IPS-15b (cell line): ENCODE measurements at regions not wholly inside any gene's neighbourhood (a gene's known extent, or its start where the extent isn't known, plus 50 kb on each side); places are given as distances from the start of the nearest gene placed in this dataset.

Experiments used
- H3K27me3 ChIP-seq: one replicate; pipeline ENCODE4 v1.6.1; 2013; ENCODE audit warnings: low read length; ENCODE audit not compliant: control insufficient read depth, insufficient read depth
- H3K36me3 ChIP-seq: one replicate; pipeline ENCODE4 v1.6.1; 2013; ENCODE audit warnings: low read length; ENCODE audit not compliant: control insufficient read depth, insufficient read depth
- H3K4me1 ChIP-seq: one replicate; pipeline ENCODE4 v1.6.1; 2013; ENCODE audit warnings: mild to moderate bottlenecking, low read length; ENCODE audit not compliant: control insufficient read depth, insufficient read depth
- H3K4me3 ChIP-seq: one replicate; pipeline ENCODE4 v1.5.1; 2013; ENCODE audit warnings: low read depth, low read length
- H3K9ac ChIP-seq: one replicate; pipeline ENCODE4 v1.6.1; 2013; ENCODE audit warnings: low read depth, mild to moderate bottlenecking, low read length
- H3K9me3 ChIP-seq: one replicate; pipeline ENCODE4 v1.6.1; 2013; ENCODE audit warnings: mild to moderate bottlenecking, low read length; ENCODE audit not compliant: control insufficient read depth, insufficient read depth

DNA sequence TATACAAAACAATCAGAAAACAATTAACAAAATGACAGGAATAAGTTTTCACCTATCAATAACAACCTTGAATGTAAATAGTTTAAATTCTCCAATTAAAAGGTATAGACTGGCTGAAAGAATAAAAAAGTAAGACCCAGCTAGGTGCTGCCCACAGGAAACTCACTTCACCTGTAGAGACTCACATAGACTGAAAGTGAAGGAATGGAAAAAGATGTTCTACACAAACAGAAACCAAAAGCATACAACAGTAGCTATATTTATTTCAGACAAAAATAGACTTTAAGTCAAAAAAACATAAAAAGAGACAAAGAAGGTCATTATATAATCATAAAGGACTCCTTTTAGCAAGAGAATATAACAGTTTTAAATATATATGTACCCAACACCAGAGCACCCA is 152.4 kb upstream of the PWP1 start:
- Histone ChIP-seq H3K27me3 (peaks cover 2% of the 10 kb centered on the region), H3K4me3 (no peak overlapping the region), H3K9ac (no peak overlapping the region), H3K4me1 (no peaks in the 10 kb centered on the region), H3K36me3 (no peaks in the 10 kb centered on the region), H3K9me3 (no peaks in the 10 kb centered on the region)

DNA sequence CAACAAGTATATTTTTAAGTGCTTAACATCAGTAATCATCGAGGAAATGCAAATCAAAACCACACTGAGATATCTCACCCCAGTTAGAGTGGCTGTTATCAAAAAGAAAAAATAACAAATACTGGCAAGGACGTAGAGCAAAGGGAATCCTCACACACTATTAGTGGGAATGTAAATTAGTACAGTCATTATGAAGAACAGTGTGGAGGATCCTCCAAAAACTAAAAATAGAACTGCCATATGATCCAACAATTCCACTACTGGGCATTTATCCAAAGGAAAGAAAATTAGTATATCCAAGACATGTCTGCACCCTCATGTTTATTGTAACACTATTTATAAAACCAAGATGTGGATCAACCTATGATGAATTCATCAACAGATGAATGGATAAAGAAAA is 149.0 kb upstream of the PWP1 start:
- Histone ChIP-seq H3K36me3 (no peaks in the 10 kb centered on the region), H3K9ac (no peak overlapping the region), H3K4me3 (no peak overlapping the region), H3K4me1 (no peaks in the 10 kb centered on the region), H3K27me3 (no peaks in the 10 kb centered on the region), H3K9me3 (no peaks in the 10 kb centered on the region)

DNA sequence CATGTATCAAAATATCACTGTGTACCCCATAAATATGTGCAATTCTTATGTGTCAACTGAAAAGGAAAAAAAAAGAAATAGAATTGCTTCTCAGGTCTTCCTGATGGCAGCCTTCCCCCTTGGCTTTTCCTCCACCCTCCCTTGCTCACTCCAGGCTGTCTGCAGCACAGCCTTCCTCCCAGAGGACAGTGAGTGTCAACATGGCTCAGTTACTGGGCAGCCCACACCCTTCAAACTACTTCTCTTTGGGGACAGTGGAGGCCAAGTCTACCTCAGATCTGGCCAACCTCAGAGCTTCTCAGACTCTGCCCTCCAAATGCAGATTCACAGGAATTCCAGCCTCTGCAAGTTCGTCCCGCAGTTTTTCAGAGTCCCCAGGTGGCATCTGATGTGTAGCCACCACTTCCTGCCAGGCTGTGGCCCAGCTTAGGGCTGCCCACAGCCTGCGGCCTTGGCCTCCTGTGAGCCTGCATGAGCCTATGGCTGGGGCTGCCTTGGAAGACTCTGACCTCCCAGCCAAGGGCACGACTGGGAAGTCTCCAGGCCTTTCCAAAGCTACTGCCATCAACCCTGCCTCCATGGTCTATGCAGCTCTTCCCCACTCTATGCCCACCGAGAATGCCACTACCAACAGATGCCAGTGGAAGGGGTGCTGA is 148.0 kb upstream of the PWP1 start:
- no peak overlapping the region for H3K4me3 ChIP-seq
- H3K9me3 ChIP-seq: no peaks in the 10 kb centered on the region
- H3K9ac ChIP-seq: no peak overlapping the region
- no peaks in the 10 kb centered on the region for H3K36me3 ChIP-seq
- H3K27me3 ChIP-seq: no peaks in the 10 kb centered on the region
- H3K4me1 ChIP-seq: no peaks in the 10 kb centered on the region

DNA sequence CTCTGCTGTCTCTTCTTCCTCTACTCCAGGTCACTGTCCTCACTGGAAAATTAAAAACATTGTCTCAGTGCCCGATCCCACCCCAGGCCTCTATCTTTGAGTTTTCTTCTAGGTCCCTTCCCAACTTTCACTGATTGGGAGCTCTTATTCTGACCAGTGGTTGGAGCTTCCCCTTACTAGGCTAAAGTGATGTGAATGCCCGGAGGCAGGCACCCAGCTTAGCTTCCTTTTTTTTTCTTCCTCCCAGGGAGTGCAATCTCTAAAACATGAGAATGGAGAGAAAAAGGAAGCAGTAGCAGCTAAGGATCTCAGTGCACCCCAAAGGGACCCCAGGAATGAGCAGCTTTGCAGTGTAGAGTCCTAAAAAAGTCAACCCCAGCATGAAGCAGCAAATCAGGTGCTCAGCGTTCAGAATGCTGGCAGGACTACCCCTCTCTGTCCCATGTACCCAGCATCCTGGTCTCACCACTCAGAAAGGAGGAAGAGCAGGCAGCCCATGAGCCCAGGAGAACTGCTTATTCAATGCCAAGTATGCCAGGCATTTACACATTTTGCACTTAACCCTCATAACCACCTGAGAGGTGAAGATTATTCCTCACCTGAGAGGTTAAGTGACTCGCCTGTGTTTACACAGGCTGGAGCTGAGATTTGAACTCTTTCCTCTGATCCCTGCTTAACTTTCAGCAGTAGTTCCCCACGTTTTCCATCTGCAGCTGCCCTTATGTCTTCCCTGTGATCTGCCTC is 146.2 kb upstream of the PWP1 start:
- no peak overlapping the region for H3K4me3 ChIP-seq
- H3K9me3 ChIP-seq: no peaks in the 10 kb centered on the region
- no peak overlapping the region for H3K9ac ChIP-seq
- no peaks in the 10 kb centered on the region for H3K27me3 ChIP-seq
- H3K4me1 ChIP-seq: no peaks in the 10 kb centered on the region
- no peaks in the 10 kb centered on the region for H3K36me3 ChIP-seq

DNA sequence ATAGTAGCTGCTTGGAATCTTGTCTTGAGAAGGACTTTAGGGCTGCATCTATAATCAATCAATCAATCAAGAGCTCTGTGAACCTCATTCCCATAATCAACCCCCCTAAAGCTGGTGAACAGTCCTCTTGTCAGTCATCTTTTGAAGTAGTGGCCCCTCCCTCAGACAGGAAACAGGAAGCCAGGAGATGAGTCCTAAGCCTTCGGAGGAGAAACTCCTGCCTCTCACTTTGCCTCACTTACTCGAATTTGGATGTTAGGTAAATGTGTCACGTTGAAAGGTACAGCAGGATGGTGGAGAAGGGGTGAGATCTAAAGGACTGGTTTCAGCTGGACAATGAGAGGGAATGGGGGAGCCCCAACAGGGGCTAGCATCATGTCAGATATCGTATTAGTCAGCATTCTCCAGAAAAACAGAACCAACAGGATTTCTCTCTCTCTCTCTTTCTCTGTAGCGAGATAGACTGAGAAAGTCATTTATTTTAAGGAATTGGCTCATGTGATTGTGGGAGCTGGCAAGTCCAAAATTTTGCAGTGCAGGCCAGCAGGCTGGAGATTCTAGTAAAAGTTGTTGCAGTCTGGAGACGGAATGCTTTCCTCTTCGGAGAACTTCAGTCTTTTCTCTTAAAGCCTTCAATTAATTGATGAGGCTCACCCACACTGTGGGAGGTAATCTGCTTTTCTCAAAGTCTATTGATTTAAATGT is 144.4 kb upstream of the PWP1 start:
- Histone ChIP-seq H3K9me3 (no peaks in the 10 kb centered on the region), H3K36me3 (no peaks in the 10 kb centered on the region), H3K4me1 (no peaks in the 10 kb centered on the region), H3K9ac (no peak overlapping the region), H3K27me3 (no peaks in the 10 kb centered on the region), H3K4me3 (no peak overlapping the region)

DNA sequence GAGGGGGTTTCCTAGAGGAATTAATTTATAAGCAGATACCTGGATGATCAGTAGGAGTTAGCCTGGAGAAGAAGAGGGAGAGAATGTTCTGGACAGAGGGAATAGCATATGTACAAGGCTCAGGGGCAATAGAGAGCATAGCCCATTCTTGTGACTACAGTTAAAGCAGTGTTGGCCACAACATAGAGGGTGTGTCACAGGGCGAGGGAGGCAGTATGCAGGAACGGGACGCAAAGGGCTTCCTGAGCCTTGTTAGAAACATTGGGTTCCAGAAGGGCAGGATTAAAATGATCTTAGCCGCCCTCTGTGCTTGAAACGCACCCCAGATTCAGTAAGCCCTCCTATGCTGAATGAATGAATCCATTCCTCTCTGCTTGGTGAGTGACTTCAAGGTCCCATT is 142.2 kb upstream of the PWP1 start:
- Histone ChIP-seq H3K27me3 (no peaks in the 10 kb centered on the region), H3K9ac (no peak overlapping the region), H3K4me1 (no peaks in the 10 kb centered on the region), H3K36me3 (no peaks in the 10 kb centered on the region), H3K4me3 (no peak overlapping the region), H3K9me3 (no peaks in the 10 kb centered on the region)

DNA sequence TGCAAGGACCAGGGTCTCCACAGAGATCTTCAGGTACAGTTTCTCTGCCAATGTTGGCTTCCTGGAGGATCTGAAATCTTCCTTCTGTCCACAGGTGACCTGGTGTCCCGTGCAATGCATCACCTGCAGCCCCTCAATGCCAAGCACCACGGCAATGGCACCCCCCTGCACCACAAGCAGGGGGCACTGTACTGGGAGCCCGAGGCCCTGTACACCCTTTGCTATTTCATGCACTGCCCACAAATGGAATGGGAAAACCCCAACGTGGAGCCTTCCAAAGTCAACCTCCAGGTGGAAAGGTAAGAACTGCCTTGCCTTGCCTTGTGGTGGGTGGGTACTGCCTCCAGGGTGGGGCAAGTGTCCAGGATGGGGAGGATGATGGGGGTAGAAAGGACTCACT is 141.8 kb upstream of the PWP1 start:
- Histone ChIP-seq H3K4me3 (no peak overlapping the region), H3K9ac (no peak overlapping the region), H3K27me3 (no peaks in the 10 kb centered on the region), H3K4me1 (no peaks in the 10 kb centered on the region), H3K36me3 (no peaks in the 10 kb centered on the region), H3K9me3 (no peaks in the 10 kb centered on the region)

DNA sequence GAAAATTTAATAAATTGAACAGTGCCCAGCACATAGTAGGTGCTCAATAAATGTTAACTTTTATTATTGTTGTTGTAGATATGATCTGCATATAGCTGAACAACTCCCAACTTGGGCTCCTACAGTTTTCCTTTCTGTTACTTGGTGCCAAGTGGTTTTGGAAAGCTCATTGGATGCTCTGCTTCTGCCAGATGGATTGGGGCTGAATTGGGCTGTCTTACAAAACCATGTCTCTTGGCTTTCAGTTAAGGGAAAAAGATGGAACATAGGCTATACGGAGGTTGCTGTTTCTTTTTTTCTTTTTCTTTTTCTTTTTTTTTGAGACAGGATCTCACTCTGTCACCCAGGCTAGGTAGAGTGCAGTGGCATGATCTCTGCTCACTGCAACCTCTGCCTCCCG is 140.7 kb upstream of the PWP1 start:
- H3K9me3 ChIP-seq: no peaks in the 10 kb centered on the region
- no peak overlapping the region for H3K4me3 ChIP-seq
- no peaks in the 10 kb centered on the region for H3K4me1 ChIP-seq
- H3K36me3 ChIP-seq: no peaks in the 10 kb centered on the region
- no peak overlapping the region for H3K9ac ChIP-seq
- no peaks in the 10 kb centered on the region for H3K27me3 ChIP-seq

DNA sequence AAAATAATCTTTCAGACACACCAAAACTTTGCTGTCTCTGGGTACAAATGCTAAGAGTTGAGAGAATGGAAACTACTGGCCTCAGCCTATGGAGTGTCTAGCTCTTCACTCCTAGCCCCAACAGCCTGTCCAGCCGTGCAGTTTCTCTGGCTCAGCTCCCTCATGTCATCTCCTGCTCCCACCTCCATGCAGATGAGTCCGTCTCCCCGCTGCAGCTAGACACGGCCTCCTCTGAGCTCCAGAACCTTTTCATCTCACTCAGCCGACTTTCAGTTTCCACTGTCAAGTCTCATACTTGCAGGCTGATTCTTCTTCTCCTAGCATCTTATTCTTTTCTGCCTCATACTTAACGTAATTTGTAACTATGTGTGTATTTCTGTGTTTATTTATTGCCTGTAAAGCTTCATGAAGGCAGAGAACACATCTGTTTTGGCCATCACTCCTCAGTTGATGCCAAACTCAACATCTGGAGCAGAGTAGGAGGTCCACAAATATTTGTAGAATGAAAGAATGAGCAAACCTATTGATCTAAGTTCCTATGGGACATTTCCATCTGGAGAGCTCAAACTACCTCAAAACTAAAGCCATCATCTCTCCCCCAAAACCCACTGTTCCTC is 139.8 kb upstream of the PWP1 start:
- H3K9ac ChIP-seq: no peak overlapping the region
- H3K36me3 ChIP-seq: no peaks in the 10 kb centered on the region
- H3K4me1 ChIP-seq: no peaks in the 10 kb centered on the region
- H3K4me3 ChIP-seq: no peak overlapping the region
- no peaks in the 10 kb centered on the region for H3K9me3 ChIP-seq
- H3K27me3 ChIP-seq: no peaks in the 10 kb centered on the region

DNA sequence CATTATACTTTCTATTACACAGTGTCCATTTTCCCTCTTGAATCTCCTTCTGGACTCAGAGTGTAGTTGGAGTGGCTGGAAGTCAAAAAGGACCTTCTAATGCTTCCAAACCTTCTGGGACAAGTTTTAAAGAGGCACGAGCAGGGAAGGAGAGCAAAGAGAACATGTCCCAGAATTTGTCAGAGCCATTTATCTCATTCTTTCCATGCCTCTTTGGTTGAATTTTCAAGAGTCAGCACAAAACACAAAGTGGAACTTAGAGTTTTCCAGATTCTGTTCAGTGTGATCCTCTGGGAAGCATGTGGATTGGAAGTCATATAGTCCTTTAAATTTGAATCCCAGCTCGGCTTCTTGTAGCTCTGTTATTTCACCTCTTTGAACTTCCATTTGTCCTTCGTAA is 138.2 kb upstream of the PWP1 start:
- Histone ChIP-seq H3K36me3 (no peaks in the 10 kb centered on the region), H3K27me3 (no peaks in the 10 kb centered on the region), H3K9me3 (no peaks in the 10 kb centered on the region), H3K4me3 (no peak overlapping the region), H3K4me1 (no peaks in the 10 kb centered on the region), H3K9ac (no peak overlapping the region)

DNA sequence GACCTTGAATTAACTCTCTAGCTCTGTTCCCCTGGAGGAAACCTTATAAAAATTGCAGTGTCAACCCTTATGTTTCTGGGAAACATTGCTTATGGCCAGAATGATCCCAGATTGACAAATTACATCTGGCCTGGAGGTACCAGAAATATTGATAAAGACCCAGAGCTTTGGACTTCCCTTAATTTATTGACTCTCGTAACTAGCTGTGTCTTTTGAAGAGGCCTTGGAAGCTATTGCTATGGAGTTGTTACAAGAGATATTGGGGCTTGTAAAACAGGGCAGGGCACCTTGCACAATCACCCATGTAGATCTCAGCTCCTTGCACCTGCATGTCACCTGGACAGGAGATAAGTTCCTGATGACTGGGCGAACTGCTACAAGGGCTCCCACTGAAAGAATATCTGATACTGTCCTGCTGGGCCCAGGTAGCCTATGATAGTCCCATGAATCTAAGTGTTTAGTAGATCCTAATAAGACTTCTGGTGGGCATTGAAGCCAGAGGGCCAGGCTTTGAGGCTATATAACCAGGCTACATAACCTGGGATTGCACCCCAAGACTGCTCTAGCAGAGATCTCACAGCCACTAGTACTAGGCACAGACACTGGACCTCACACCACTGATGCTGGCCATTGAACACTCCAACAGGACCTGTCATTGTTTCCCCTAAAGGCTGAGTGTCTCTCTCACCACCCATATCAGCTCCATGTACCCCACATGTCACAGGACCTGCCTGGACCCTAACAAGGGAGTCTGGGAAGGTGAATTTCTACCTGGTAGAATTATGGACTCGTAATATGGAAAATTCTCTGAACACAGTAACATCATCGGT is 135.7 kb upstream of the PWP1 start:
- H3K36me3 ChIP-seq: no peaks in the 10 kb centered on the region
- H3K27me3 ChIP-seq: no peaks in the 10 kb centered on the region
- H3K4me1 ChIP-seq: no peaks in the 10 kb centered on the region
- no peak overlapping the region for H3K4me3 ChIP-seq
- no peak overlapping the region for H3K9ac ChIP-seq
- no peaks in the 10 kb centered on the region for H3K9me3 ChIP-seq
